ENCODE measurements at regions not wholly inside any gene's neighbourhood (a gene's known extent, or its start where the extent isn't known, plus 50 kb on each side); places are given as distances from the start of the nearest gene placed in this dataset.

- POLR2A ChIA-PET: no interaction called here
- intact Hi-C loops (cut with micrococcal nuclease): no loop called here
- BruUV-seq (replicated peaks): no TSS peak
Measured at GRCh38 chr15:53296603-53297002, 462.9 kb downstream of the WDR72 start.

More at GRCh38 chr15:53296603-53297002, 462.9 kb downstream of the WDR72 start:
- Histone ChIP-seq H3K9ac (ENCODE audit: low read length) (no peak overlapping the region), H3K36me3 (ENCODE audit: control insufficient read depth in 1 of 2, insufficient read depth in 2 of 2, low read length in 2 of 2) (no peaks in the 10 kb centered on the region), H3K4me1 (ENCODE audit: control insufficient read depth in 1 of 2, insufficient read depth in 2 of 2, low read length in 2 of 2) (no peaks in the 10 kb centered on the region), H3K4me3 (replicated peaks in 1 of 2; ENCODE audit: low read depth in 1 of 2, low read length in 2 of 2) (no peak overlapping the region), H2AFZ (ENCODE audit: low read depth, low read length, poor library complexity, severe bottlenecking) (no peak overlapping the region), H3K4me2 (ENCODE audit: low read length) (no peak overlapping the region), H3K9me2 (ENCODE audit: insufficient read depth) (no peaks in the 10 kb centered on the region), H3K27me3 (ENCODE audit: insufficient read depth, low read length) (no peaks in the 10 kb centered on the region), H3K9me3 (ENCODE audit: control insufficient read depth in 1 of 2, insufficient read depth in 1 of 2, low read depth in 1 of 2, low read length in 2 of 2) (no peaks in the 10 kb centered on the region), H3K27ac (ENCODE audit: low read depth, low read length) (no peak overlapping the region), H4K20me1 (ENCODE audit: insufficient read depth) (no peaks in the 10 kb centered on the region), H3K79me2 (ENCODE audit: insufficient read depth, low read length) (no peaks in the 10 kb centered on the region)
- ATAC-seq (no peak), DNase-seq (ENCODE audit: low read depth, low spot score) (no peak)
- ChIA-PET CTCF (no interaction called here), RAD21 (ENCODE audit: low non-redundant PET in 1 of 2, low total read pairs in 2 of 2, uncharacterized antibody in 2 of 2, unreplicated experiment in 2 of 2) (no interaction called here)
- TF ChIP-seq REST (IDR thresholded peaks at IDR 0.05; ENCODE audit: low read depth) (no peak), CEBPB (IDR thresholded peaks at IDR 0.05; ENCODE audit: low read depth) (no peak), EGR1 (IDR thresholded peaks at IDR 0.05; ENCODE audit: low read depth) (no peak), SIN3A (IDR thresholded peaks at IDR 0.05; ENCODE audit: low read depth) (no peak), CTCF (IDR thresholded peaks at IDR 0.05 in 2 of 3, conservative IDR thresholded peaks at IDR 0.05 in 1 of 3; ENCODE audit: borderline replicate concordance in 1 of 3, insufficient read depth in 1 of 3, low read depth in 2 of 3, low read length in 2 of 3) (no peak), MAX (IDR thresholded peaks at IDR 0.05) (no peak), POLR2A (IDR thresholded peaks at IDR 0.05; ENCODE audit: borderline replicate concordance, extremely low read depth, insufficient read depth, insufficient read length) (no peak), RAD21 (IDR thresholded peaks at IDR 0.05; ENCODE audit: low read depth) (no peak), POLR2AphosphoS5 (IDR thresholded peaks at IDR 0.05; ENCODE audit: low read depth, low read length) (no peak), ELF1 (IDR thresholded peaks at IDR 0.05; ENCODE audit: borderline replicate concordance, low read depth) (no peak), JUND (IDR thresholded peaks at IDR 0.05) (no peak), EZH2 (IDR thresholded peaks at IDR 0.05) (no peak), CBX3 (IDR thresholded peaks at IDR 0.05; ENCODE audit: low read depth) (no peak), ZNF274 (IDR thresholded peaks at IDR 0.05; ENCODE audit: low read depth, low read length) (no peak), FOSL1 (IDR thresholded peaks at IDR 0.05; ENCODE audit: low read depth) (no peak), TCF7L2 (IDR thresholded peaks at IDR 0.05; ENCODE audit: borderline replicate concordance, extremely low read depth, insufficient read depth, insufficient read length) (no peak)
- TF ChIP-seq, protein P1, sequence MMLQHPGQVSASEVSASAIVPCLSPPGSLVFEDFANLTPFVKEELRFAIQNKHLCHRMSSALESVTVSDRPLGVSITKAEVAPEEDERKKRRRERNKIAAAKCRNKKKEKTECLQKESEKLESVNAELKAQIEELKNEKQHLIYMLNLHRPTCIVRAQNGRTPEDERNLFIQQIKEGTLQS (IDR thresholded peaks at IDR 0.05): no peak
